RWPE1 (cell line): ENCODE measurements at regions not wholly inside any gene's neighbourhood (a gene's known extent, or its start where the extent isn't known, plus 50 kb on each side); places are given as distances from the start of the nearest gene placed in this dataset.
A peak's percentile ranks its signal among the peaks of the same experiment; 100 is the strongest.

Source experiments
- CTCF ChIA-PET: fragments of 350-600 bp; sonication (Branson Sonifier 250); formaldehyde crosslinking; extraction: SDS; loops from one replicate; lab custom pipeline; 2021; lab: Yijun Ruan, JAX
- POLR2A ChIA-PET: fragments of 400-600 bp; formaldehyde crosslinking; extraction: SDS; loops from one replicate; lab custom pipeline; 2020; ENCODE audit warnings: antibody characterized with exemption; ENCODE audit not compliant: low non-redundant PET; lab: Yijun Ruan, JAX
- DNase-seq: peaks from one replicate; pipeline ENCODE4 v3.0.0; 2012; ENCODE audit warnings: low spot score
- H3K27ac ChIP-seq: fragments of 450-650 bp; 2 replicates; pipeline ENCODE4 v1.5.1; 2017
- CTCF ChIP-seq: fragments of 450-650 bp; conservative IDR thresholded peaks from 2 replicates; pipeline ENCODE4 v1.5.1; 2017; ENCODE audit warnings: low read depth, mild to moderate bottlenecking

DNA sequence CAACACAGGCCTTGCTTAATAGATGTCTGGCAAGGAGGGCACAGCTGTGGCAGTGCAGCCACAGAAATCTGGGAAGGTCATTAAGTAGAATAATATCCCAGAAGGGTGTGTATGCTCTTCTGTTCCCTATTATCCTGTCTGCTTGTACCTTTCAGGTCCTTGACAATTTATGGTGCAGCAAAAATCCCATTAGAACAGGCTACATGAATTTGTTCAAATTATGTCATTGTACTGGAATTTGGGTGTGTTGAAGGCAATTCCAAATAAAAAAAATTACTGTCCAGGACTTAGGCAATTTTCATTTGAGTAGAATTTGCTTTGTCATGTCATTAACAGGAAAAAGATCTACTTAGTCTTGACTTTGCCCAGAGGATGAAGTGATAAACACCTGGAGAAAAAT lies 192.1 kb downstream of the IDS start:
- peak overlapping the region; percentile 73 for H3K27ac ChIP-seq
- DNase-seq = no peak
- ChIA-PET POLR2A (no interaction called here), CTCF (no interaction called here)
- no peak for TF ChIP-seq CTCF

- DNase-seq = no peak
- CTCF ChIA-PET = interaction anchor here (0.5 kb wide), 1 partner anchor 160 kb away, joined by 3 read pairs; no protein-coding TSS in a partner anchor
- POLR2A ChIA-PET = no interaction called here
- no peak overlapping the region for H3K27ac ChIP-seq
- no peak for TF ChIP-seq CTCF
Observed at GRCh38 chrX:149312097-149312496, 193.0 kb downstream of the IDS start.

- ChIA-PET POLR2A (no interaction called here), CTCF (no interaction called here)
- H3K27ac ChIP-seq = no peak overlapping the region
- no peak for TF ChIP-seq CTCF
- no peak for DNase-seq
Observed at GRCh38 chrX:149302705-149303104, 202.4 kb downstream of the IDS start.

GRCh38 chrX:149298111-149298510 lies 207.0 kb downstream of the IDS start:
- no peak for TF ChIP-seq CTCF
- ChIA-PET CTCF (no interaction called here), POLR2A (no interaction called here)
- no peak for DNase-seq
- no peak overlapping the region for H3K27ac ChIP-seq

- CTCF ChIA-PET = no interaction called here
Observed at GRCh38 chrX:149296092-149296491, 209.0 kb downstream of the IDS start.

DNA sequence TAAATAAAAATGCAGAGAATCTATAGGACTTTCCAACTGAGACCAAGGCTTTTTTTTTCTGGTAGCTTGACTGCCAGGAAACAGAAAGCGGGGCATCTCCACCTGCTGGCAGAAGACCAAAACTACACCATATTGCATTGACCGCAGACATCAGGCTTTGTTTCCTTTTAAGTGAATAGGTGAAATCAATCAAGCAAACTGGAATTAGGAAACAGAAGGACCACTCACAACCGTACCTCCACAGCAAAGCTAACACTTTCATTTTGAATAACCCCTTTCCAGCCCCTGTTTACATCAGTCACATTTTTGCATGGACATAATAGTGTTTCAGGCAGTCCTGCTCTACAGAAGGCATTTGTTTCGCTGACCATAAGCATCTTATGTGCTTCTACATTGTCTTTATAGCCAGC lies 218.2 kb downstream of the IDS start:
- DNase-seq = peak; percentile 26

More at GRCh38 chrX:149296092-149296491, 209.0 kb downstream of the IDS start:
- POLR2A ChIA-PET = no interaction called here
- no peak for DNase-seq
- H3K27ac ChIP-seq = no peak overlapping the region
- TF ChIP-seq CTCF = no peak

More for the DNA sequence above, 218.2 kb downstream of the IDS start:
- ChIA-PET POLR2A (no interaction called here), CTCF (interaction anchor here (0.5 to 1.3 kb wide), 3 partner anchors 89 to 184 kb away, joined by 4 to 5 read pairs (median 4); no protein-coding TSS in a partner anchor)
- no peak overlapping the region for H3K27ac ChIP-seq
- TF ChIP-seq CTCF = peak; percentile 45
